HFFc6 (cell line): ENCODE measurements at regions not wholly inside any gene's neighbourhood (a gene's known extent, or its start where the extent isn't known, plus 50 kb on each side); places are given as distances from the start of the nearest gene placed in this dataset.

Source experiments
- DNase-seq: peaks from one replicate; pipeline ENCODE4 v3.0.0-alpha.2; 2018
- H3K27ac Mint-ChIP-seq: 2 replicates; pipeline ENCODE4 v1.8.0; 2020; ENCODE audit warnings: mild to moderate bottlenecking, mixed read lengths
- H3K27me3 Mint-ChIP-seq: 2 replicates; pipeline ENCODE4 v1.8.0; 2021; ENCODE audit warnings: mild to moderate bottlenecking, moderate library complexity, mixed read lengths; ENCODE audit not compliant: insufficient read depth
- H3K36me3 Mint-ChIP-seq: 2 replicates; pipeline ENCODE4 v1.8.0; 2021; ENCODE audit warnings: low read depth, mixed read lengths
- H3K4me1 Mint-ChIP-seq: 2 replicates; pipeline ENCODE4 v1.8.0; 2020; ENCODE audit warnings: low read depth, mixed read lengths
- H3K4me3 Mint-ChIP-seq: 2 replicates; pipeline ENCODE4 v1.8.0; 2020; ENCODE audit warnings: mild to moderate bottlenecking, moderate library complexity, mixed read lengths
- H3K9me3 Mint-ChIP-seq: 2 replicates; pipeline ENCODE4 v1.8.0; 2020; ENCODE audit warnings: mild to moderate bottlenecking, mixed read lengths
- TF ChIP-seq, protein P1 (sequence below): fragments of 200-600 bp; sonication (generic); IDR thresholded peaks from 2 replicates; pipeline ENCODE4 v1.5.0; 2021; ENCODE audit warnings: antibody characterized with exemption, mild to moderate bottlenecking

- no peaks in the 10 kb centered on the region for H3K36me3 Mint-ChIP-seq
- TF ChIP-seq, protein P1, sequence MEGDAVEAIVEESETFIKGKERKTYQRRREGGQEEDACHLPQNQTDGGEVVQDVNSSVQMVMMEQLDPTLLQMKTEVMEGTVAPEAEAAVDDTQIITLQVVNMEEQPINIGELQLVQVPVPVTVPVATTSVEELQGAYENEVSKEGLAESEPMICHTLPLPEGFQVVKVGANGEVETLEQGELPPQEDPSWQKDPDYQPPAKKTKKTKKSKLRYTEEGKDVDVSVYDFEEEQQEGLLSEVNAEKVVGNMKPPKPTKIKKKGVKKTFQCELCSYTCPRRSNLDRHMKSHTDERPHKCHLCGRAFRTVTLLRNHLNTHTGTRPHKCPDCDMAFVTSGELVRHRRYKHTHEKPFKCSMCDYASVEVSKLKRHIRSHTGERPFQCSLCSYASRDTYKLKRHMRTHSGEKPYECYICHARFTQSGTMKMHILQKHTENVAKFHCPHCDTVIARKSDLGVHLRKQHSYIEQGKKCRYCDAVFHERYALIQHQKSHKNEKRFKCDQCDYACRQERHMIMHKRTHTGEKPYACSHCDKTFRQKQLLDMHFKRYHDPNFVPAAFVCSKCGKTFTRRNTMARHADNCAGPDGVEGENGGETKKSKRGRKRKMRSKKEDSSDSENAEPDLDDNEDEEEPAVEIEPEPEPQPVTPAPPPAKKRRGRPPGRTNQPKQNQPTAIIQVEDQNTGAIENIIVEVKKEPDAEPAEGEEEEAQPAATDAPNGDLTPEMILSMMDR, result no peak
- no peak overlapping the region for H3K4me3 Mint-ChIP-seq
- peaks cover 37% of the 10 kb centered on the region for H3K27me3 Mint-ChIP-seq
- H3K4me1 Mint-ChIP-seq, result no peaks in the 10 kb centered on the region
- H3K27ac Mint-ChIP-seq, result no peak overlapping the region
- H3K9me3 Mint-ChIP-seq, result no peaks in the 10 kb centered on the region
- no peak for DNase-seq
Observed at GRCh38 chr1:113253187-113253586, 137.1 kb upstream of the MAGI3 start.

DNA sequence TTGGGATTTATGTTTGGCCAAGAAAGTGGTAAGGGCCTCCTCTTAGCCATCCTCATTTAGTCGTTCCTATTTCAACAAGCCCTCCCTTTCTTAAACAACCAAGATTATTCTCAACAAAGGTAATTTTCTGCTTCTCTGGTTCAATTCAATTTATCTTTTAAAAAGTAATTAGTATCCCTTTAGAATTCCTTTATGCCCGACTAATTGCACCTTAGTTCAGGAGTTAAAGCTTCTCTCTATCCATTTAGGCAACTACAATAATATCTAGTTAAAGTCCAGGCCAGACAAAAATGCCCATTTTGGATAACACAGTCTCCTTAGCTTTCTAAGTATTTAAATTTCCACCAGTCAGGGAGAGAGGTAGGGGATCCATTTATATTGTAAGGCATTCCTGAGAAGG lies 136.7 kb upstream of the MAGI3 start:
- H3K4me3 Mint-ChIP-seq, result no peak overlapping the region
- no peak overlapping the region for H3K27ac Mint-ChIP-seq
- H3K4me1 Mint-ChIP-seq, result no peaks in the 10 kb centered on the region
- peaks cover 39% of the 10 kb centered on the region for H3K27me3 Mint-ChIP-seq
- DNase-seq, result no peak
- no peaks in the 10 kb centered on the region for H3K36me3 Mint-ChIP-seq
- H3K9me3 Mint-ChIP-seq, result no peaks in the 10 kb centered on the region
- TF ChIP-seq, protein P1, result no peak

DNA sequence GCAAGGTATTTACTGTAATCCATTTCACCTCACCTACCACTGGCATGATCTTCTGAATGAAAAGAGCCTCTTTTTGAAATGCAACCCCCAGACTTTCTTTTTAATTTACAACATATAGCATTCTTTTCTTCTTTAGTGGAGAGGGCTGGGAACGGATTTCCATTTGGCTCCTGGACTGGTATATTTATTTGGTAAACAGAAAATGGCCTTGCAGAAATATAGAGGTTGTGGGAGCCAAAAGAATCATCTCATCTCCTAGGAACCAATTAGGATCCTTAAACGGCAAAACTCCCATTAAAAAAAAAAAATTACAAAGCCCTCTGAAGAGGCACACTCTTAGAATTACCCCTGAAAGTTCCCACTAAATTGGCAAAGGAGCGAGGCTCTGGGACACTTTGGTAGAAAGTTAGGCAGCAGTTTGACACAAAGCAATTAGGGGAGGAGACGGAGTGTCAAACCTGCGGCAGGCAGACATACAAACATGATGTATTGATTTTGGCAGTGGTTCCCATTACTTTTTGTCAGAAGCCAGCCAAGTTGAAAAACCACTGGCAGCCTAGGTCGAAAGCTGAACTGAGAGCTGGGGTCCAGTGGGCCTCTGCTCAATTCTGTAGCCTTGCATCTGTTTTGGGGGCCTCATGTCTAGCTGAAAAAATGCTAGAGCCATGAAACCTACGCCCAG lies 135.1 kb upstream of the MAGI3 start:
- Mint-ChIP-seq H3K4me1 (no peaks in the 10 kb centered on the region), H3K9me3 (no peaks in the 10 kb centered on the region), H3K27ac (no peak overlapping the region), H3K4me3 (no peak overlapping the region), H3K36me3 (no peaks in the 10 kb centered on the region), H3K27me3 (peaks cover 44% of the 10 kb centered on the region)
- no peak for DNase-seq
- TF ChIP-seq, protein P1, result no peak

DNA sequence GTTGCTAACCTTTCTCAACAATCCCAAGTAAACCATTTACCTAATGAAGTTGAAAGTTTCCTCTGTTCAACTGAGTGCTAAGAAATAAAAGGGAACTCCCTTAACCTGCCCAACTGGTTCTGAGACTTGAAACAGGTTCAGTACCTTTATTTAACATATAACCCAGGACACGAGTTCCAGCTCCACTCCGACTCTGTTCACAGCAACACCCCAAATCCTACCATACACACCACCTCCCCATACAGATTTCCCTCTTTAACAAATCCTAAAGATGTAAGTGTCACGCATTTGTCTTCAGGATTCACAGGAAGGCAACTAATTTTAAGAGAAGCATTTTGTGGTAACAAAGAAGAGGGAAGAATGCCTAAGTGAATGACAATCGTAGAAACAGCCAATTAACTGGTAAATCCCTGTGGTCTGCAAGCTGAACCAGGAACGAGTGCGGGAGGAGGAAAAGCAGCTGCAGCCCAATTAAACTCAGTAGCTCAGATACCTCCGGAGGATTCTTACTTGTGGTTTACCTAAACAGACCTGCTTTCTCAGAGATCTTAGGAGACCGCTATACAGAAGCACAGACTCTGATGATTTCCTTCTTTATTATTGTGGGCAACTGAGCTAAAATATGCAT lies 134.5 kb upstream of the MAGI3 start:
- H3K9me3 Mint-ChIP-seq, result no peaks in the 10 kb centered on the region
- H3K27ac Mint-ChIP-seq, result no peak overlapping the region
- no peaks in the 10 kb centered on the region for H3K36me3 Mint-ChIP-seq
- TF ChIP-seq, protein P1, result no peak
- no peak for DNase-seq
- H3K27me3 Mint-ChIP-seq, result peaks cover 48% of the 10 kb centered on the region
- H3K4me1 Mint-ChIP-seq, result no peaks in the 10 kb centered on the region
- H3K4me3 Mint-ChIP-seq, result no peak overlapping the region

DNA sequence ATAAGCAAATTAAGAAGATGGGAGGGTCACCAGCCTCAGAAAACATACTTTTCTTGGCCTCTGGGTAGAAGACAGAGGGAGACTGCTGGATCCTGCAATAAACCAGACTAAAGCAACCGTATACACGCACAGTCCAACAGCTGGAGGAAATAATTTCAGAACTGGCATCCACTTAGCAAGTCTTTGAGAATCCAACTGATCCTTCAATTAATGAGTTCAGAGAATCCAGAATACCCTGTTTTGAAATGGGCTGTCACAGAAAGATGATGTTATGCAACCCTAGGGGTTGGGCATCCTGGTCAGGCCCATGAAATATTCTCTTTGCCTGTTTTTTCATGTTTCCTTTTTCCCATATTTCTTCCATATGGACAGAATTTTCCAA lies 134.0 kb upstream of the MAGI3 start:
- no peak overlapping the region for H3K27ac Mint-ChIP-seq
- TF ChIP-seq, protein P1, result no peak
- no peaks in the 10 kb centered on the region for H3K36me3 Mint-ChIP-seq
- peaks cover 45% of the 10 kb centered on the region for H3K27me3 Mint-ChIP-seq
- H3K4me1 Mint-ChIP-seq, result no peaks in the 10 kb centered on the region
- H3K9me3 Mint-ChIP-seq, result no peaks in the 10 kb centered on the region
- H3K4me3 Mint-ChIP-seq, result no peak overlapping the region
- DNase-seq, result no peak
